HEK293 (cell line): ENCODE measurements at regions not wholly inside any gene's neighbourhood (a gene's known extent, or its start where the extent isn't known, plus 50 kb on each side); places are given as distances from the start of the nearest gene placed in this dataset.

Source experiments
- CTCF ChIA-PET: fragments of 350-600 bp; formaldehyde crosslinking; extraction: SDS; loops from one replicate; lab custom pipeline; 2021; ENCODE audit warnings: antibody characterized with exemption; lab: Yijun Ruan, JAX
- POLR2A ChIA-PET: fragments of 300-600 bp; formaldehyde crosslinking; extraction: SDS; loops from one replicate; lab custom pipeline; 2020; ENCODE audit warnings: antibody characterized with exemption, inconsistent platforms; lab: Yijun Ruan, JAX
- H3K27ac ChIP-seq: fragments of 200-500 bp; sonication (Bioruptor generic); 2 replicates; pipeline ENCODE4 v1.5.1; 2014; ENCODE audit warnings: low read depth, low read length, control low read depth, inconsistent platforms; ENCODE audit errors: extremely low read depth
- H3K36me3 ChIP-seq, 2 experiments: fragments of 200-500 bp in 1 of 2; sonication (Bioruptor generic) in 1 of 2; 1 replicate in 1 of 2; 2 replicates in 1 of 2; pipeline ENCODE4 v1.5.1; 2014 to 2017; ENCODE audit warnings: inconsistent platforms in 2 of 2, low read length in 2 of 2; ENCODE audit not compliant: control insufficient read depth in 2 of 2, insufficient read depth in 1 of 2
- H3K4me1 ChIP-seq: fragments of 200-500 bp; sonication (Bioruptor generic); 2 replicates; pipeline ENCODE4 v1.5.1; 2014; ENCODE audit warnings: mild to moderate bottlenecking, low read length, inconsistent platforms; ENCODE audit not compliant: control insufficient read depth, insufficient read depth
- H3K4me3 ChIP-seq: 2 replicates; pipeline ENCODE4 v1.5.1; 2011; ENCODE audit warnings: low read depth, mild to moderate bottlenecking, control low read depth, low read length, moderate library complexity
- H3K9me3 ChIP-seq: fragments of 200-500 bp; sonication (Bioruptor generic); 2 replicates; pipeline ENCODE4 v1.5.1; 2014; ENCODE audit warnings: low read depth, low read length, inconsistent platforms; ENCODE audit not compliant: control insufficient read depth, insufficient read depth
- BCL11A ChIP-seq: fragments of 450-650 bp; formaldehyde crosslinking; IDR thresholded peaks from 2 replicates; pipeline ENCODE4 v1.5.1; 2016; ENCODE audit warnings: low read depth, missing biosample characterization, missing genetic modification characterization
- KLF1 ChIP-seq: fragments of 450-650 bp; formaldehyde crosslinking; IDR thresholded peaks from 2 replicates; pipeline ENCODE4 v1.5.1; 2016; ENCODE audit warnings: missing biosample characterization, missing genetic modification characterization
- SP3 ChIP-seq: fragments of 450-650 bp; formaldehyde crosslinking; IDR thresholded peaks from 2 replicates; pipeline ENCODE4 v1.5.1; 2016; ENCODE audit warnings: missing biosample characterization, missing genetic modification characterization
- ZBTB1 ChIP-seq: fragments of 450-650 bp; formaldehyde crosslinking; IDR thresholded peaks from 2 replicates; pipeline ENCODE4 v1.5.1; 2016; ENCODE audit warnings: missing biosample characterization, missing genetic modification characterization
- ZBTB7A ChIP-seq: fragments of 450-650 bp; formaldehyde crosslinking; IDR thresholded peaks from 2 replicates; pipeline ENCODE4 v1.5.1; 2016; ENCODE audit warnings: low read depth, missing biosample characterization, missing genetic modification characterization
- ZNF132 ChIP-seq: fragments of 450-650 bp; formaldehyde crosslinking; IDR thresholded peaks from 2 replicates; pipeline ENCODE4 v1.5.1; 2017; ENCODE audit warnings: missing biosample characterization, missing genetic modification characterization, borderline replicate concordance
- ZNF16 ChIP-seq: fragments of 450-650 bp; formaldehyde crosslinking; IDR thresholded peaks from 2 replicates; pipeline ENCODE4 v1.5.1; 2016; ENCODE audit warnings: low read depth, missing biosample characterization, missing genetic modification characterization
- ZNF426 ChIP-seq: fragments of 450-650 bp; formaldehyde crosslinking; IDR thresholded peaks from 2 replicates; pipeline ENCODE4 v1.5.1; 2017; ENCODE audit warnings: missing biosample characterization, missing genetic modification characterization, mild to moderate bottlenecking, inconsistent platforms, moderate library complexity
- ZNF48 ChIP-seq: fragments of 450-650 bp; formaldehyde crosslinking; IDR thresholded peaks from 2 replicates; pipeline ENCODE4 v1.5.1; 2016; ENCODE audit warnings: missing biosample characterization, missing genetic modification characterization
- ZNF544 ChIP-seq: fragments of 450-650 bp; formaldehyde crosslinking; IDR thresholded peaks from 2 replicates; pipeline ENCODE4 v1.5.0; 2017; ENCODE audit warnings: missing biosample characterization, missing genetic modification characterization
- ZNF76 ChIP-seq: fragments of 450-650 bp; formaldehyde crosslinking; IDR thresholded peaks from 2 replicates; pipeline ENCODE4; 2016; ENCODE audit warnings: low read depth, missing biosample characterization, missing genetic modification characterization, borderline replicate concordance
- ZXDB ChIP-seq: fragments of 450-650 bp; formaldehyde crosslinking; IDR thresholded peaks from 2 replicates; pipeline ENCODE4 v1.5.1; 2016; ENCODE audit warnings: missing biosample characterization, missing genetic modification characterization
- TF ChIP-seq, protein P1 (sequence below): fragments of 450-650 bp; formaldehyde crosslinking; IDR thresholded peaks from 2 replicates; pipeline ENCODE4 v1.5.1; 2016; ENCODE audit warnings: missing biosample characterization, missing genetic modification characterization
- TF ChIP-seq, protein P2 (sequence below): fragments of 450-650 bp; formaldehyde crosslinking; IDR thresholded peaks from 2 replicates; pipeline ENCODE4 v1.5.1; 2016; ENCODE audit warnings: missing biosample characterization, missing genetic modification characterization
- TF ChIP-seq, protein P3 (sequence below): IDR thresholded peaks from 2 replicates; pipeline ENCODE4 v1.6.1; 2011; ENCODE audit warnings: mild to moderate bottlenecking, low read depth, low read length, borderline replicate concordance
- TF ChIP-seq, protein P4 (sequence below): fragments of 450-650 bp; formaldehyde crosslinking; conservative IDR thresholded peaks from 2 replicates; pipeline ENCODE4 v1.5.1; 2016; ENCODE audit warnings: low read depth, missing biosample characterization, missing genetic modification characterization

DNA sequence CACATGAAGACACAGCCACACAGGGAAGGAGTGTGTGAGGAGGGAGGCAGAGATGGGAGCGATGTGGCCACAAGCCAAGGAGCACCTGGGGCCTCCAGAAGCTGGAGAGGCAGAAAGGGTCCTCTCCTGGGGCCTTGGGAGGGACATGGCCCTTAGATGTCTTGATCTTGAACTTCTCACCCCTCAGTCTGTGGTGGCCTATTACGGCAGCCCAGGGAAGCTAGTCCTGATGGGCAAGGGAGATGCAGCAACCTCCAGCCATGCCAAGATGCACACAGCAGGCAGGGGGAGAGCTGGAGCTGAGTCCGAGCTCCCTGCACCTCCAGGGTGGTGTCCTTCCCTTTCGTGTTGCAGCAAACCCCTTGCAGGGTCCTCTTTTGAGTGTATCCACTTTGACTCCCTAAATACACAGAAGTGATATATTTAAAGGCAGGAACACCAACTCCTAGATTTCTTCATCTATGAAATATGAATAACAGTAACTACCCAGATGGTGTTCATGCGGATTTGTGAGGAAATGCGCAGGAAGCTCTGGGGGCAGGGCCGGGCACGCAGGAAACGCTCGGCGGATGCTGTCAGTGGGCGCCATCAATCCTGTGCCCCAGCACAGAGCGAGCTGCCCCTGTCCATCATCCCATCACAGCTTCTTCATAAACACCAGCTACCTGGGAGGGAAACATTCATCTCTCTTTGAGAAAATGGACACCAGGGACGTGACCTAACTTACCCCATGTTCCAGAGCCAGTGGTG is 230.4 kb upstream of the MYT1L start (continued):
- TF ChIP-seq, protein P1, sequence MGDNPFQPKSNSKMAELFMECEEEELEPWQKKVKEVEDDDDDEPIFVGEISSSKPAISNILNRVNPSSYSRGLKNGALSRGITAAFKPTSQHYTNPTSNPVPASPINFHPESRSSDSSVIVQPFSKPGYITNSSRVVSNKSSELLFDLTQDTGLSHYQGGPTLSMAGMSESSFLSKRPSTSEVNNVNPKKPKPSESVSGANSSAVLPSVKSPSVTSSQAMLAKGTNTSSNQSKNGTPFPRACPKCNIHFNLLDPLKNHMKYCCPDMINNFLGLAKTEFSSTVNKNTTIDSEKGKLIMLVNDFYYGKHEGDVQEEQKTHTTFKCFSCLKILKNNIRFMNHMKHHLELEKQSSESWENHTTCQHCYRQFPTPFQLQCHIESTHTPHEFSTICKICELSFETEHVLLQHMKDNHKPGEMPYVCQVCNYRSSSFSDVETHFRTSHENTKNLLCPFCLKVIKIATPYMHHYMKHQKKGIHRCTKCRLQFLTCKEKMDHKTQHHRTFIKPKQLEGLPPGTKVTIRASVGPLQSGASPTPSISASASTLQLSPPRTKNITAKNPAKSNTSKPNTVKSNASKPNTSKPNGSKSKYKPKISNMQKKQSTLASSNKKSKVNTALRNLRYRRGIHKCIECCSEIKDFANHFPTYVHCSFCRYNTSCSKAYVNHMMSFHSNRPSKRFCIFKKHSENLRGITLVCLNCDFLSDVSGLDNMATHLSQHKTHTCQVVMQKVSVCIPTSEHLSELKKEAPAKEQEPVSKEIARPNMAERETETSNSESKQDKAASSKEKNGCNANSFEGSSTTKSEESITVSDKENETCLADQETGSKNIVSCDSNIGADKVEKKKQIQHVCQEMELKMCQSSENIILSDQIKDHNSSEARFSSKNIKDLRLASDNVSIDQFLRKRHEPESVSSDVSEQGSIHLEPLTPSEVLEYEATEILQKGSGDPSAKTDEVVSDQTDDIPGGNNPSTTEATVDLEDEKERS: no peak
- no peak for TF ChIP-seq ZBTB7A (tag by site-specific recombination)
- no peak for TF ChIP-seq ZNF16 (tag by site-specific recombination)
- no peak for TF ChIP-seq ZNF48 (tag by site-specific recombination)
- TF ChIP-seq SP3 (tag by site-specific recombination): no peak
- TF ChIP-seq ZNF426: no peak

DNA sequence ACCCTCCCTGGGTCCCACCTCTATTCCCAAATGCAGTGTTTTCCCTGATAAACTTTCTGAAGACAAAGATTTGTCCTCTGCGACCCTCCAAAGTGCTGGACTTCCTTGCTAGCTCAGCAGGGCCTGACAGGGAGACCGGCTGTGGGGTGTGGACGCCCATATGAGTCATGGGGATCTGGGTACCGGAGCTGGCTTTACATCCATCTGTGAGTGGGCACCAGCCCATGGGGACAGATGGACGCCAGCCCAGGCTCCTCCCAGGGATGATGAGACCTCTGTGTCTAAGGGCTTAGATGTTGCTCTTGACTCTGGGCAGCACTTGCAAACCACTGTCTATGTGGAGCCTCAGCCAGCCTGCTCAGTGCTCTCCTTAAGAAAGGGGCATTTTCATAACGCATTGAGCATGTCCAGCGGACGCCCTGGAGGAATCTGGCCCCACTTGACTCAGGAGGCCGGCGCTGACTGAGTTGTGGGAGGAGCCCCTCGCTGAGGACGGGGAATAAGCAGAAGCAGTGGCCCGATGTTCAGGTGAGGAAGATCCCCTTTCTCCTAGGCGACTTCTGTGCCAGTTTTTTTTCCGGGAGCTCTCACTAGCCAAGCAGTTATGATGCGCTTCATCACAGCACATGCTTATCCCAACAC is 229.4 kb upstream of the MYT1L start:
- Histone ChIP-seq H3K4me1 (no peaks in the 10 kb centered on the region), H3K36me3 (no peaks in the 10 kb centered on the region)
- TF ChIP-seq ZXDB (tag by site-specific recombination) (no peak), ZNF544 (tag by site-specific recombination) (no peak), KLF1 (tag by site-specific recombination) (no peak), ZNF76 (tag by site-specific recombination) (no peak), ZNF132 (tag by site-specific recombination) (no peak), BCL11A (tag by site-specific recombination) (no peak), ZBTB1 (tag by site-specific recombination) (no peak)
- TF ChIP-seq, protein P2, sequence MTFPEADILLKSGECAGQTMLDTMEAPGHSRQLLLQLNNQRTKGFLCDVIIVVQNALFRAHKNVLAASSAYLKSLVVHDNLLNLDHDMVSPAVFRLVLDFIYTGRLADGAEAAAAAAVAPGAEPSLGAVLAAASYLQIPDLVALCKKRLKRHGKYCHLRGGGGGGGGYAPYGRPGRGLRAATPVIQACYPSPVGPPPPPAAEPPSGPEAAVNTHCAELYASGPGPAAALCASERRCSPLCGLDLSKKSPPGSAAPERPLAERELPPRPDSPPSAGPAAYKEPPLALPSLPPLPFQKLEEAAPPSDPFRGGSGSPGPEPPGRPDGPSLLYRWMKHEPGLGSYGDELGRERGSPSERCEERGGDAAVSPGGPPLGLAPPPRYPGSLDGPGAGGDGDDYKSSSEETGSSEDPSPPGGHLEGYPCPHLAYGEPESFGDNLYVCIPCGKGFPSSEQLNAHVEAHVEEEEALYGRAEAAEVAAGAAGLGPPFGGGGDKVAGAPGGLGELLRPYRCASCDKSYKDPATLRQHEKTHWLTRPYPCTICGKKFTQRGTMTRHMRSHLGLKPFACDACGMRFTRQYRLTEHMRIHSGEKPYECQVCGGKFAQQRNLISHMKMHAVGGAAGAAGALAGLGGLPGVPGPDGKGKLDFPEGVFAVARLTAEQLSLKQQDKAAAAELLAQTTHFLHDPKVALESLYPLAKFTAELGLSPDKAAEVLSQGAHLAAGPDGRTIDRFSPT (tag by site-specific recombination): no peak
- TF ChIP-seq, protein P3, sequence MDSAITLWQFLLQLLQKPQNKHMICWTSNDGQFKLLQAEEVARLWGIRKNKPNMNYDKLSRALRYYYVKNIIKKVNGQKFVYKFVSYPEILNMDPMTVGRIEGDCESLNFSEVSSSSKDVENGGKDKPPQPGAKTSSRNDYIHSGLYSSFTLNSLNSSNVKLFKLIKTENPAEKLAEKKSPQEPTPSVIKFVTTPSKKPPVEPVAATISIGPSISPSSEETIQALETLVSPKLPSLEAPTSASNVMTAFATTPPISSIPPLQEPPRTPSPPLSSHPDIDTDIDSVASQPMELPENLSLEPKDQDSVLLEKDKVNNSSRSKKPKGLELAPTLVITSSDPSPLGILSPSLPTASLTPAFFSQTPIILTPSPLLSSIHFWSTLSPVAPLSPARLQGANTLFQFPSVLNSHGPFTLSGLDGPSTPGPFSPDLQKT: no peak
- TF ChIP-seq, protein P4, sequence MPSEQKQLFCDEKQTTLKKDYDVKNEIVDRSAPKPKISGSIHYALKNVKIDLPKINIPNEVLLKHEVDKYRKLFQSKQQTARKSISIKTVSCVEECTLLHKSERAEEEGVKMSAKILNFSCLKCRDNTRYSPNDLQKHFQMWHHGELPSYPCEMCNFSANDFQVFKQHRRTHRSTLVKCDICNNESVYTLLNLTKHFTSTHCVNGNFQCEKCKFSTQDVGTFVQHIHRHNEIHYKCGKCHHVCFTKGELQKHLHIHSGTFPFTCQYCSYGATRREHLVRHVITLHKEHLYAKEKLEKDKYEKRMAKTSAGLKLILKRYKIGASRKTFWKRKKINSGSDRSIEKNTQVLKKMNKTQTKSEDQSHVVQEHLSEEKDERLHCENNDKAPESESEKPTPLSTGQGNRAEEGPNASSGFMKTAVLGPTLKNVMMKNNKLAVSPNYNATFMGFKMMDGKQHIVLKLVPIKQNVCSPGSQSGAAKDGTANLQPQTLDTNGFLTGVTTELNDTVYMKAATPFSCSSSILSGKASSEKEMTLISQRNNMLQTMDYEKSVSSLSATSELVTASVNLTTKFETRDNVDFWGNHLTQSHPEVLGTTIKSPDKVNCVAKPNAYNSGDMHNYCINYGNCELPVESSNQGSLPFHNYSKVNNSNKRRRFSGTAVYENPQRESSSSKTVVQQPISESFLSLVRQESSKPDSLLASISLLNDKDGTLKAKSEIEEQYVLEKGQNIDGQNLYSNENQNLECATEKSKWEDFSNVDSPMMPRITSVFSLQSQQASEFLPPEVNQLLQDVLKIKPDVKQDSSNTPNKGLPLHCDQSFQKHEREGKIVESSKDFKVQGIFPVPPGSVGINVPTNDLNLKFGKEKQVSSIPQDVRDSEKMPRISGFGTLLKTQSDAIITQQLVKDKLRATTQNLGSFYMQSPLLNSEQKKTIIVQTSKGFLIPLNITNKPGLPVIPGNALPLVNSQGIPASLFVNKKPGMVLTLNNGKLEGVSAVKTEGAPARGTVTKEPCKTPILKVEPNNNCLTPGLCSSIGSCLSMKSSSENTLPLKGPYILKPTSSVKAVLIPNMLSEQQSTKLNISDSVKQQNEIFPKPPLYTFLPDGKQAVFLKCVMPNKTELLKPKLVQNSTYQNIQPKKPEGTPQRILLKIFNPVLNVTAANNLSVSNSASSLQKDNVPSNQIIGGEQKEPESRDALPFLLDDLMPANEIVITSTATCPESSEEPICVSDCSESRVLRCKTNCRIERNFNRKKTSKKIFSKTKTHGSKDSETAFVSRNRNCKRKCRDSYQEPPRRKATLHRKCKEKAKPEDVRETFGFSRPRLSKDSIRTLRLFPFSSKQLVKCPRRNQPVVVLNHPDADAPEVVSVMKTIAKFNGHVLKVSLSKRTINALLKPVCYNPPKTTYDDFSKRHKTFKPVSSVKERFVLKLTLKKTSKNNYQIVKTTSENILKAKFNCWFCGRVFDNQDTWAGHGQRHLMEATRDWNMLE: no peak
- TF ChIP-seq, all 188 proteins: peak for 0
- CTCF ChIA-PET: no interaction called here
- POLR2A ChIA-PET: no interaction called here
- Histone ChIP-seq H3K4me3 (no peak overlapping the region), H3K27ac (no peak overlapping the region), H3K9me3 (no peaks in the 10 kb centered on the region)
